DMS53 treated with DMSO at 0.1 percent for 48 hours (cell line): ENCODE measurements at regions not wholly inside any gene's neighbourhood (a gene's known extent, or its start where the extent isn't known, plus 50 kb on each side); places are given as distances from the start of the nearest gene placed in this dataset.

ENCODE experiments used
- DNase-seq: peaks from one replicate; lab custom pipeline; 2025; ENCODE audit not compliant: unreplicated experiment; lab: John Stamatoyannopoulos, UW

- DNase-seq, result no peak
Observed at GRCh38 chr10:55398497-55398882, 597.5 kb upstream of the PCDH15 start.

DNA sequence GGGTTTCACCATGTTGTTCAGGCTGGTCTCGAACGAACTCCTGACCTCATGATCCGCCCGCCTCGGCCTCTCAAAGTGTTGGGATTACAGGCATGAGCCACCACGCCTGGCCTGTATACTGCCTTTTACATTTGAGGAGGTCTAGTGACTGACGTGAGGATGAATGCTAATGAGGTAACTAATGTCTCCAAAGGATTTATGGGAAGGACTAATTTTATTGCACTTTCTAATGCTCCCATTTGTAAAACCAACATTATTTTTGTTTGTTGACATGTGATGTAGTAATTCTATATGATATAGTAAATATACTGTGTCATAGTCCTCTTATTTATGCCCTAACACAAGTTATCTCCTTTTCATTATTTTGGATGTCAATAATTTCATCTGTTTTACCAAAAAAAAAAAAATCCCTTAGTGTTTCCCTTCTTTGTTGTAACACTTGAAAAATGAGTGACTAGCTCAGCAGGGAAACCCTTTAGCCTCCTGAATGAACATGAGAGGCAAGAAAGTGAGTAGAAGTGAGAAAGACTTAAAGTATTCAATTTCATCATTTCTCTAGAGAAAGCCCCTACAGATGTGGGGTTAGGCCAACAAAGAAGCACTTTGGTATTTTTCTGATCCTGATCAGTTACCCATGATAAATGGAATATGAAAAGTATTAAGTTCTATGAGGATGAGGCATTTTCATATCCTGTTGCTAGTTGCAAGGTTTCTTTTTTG, 596.9 kb upstream of the PCDH15 start:
- DNase-seq, result no peak

DNA sequence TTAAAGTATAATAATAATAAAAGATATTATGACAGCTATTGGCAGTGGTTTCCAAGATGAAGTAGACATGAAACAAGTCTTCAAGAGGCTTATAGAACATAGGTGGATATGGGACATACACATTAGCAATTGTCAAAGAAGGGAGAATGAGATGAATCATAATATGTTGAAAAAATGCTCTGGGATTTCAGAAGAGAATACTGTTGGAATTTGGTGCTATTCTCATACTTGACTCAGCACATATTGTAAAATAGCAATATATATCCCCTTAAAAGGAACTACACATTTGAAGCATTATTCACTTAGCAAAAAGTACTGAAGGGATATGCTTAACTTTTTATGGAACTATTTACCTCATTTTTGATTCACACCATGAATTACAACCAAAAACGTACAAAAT, 577.2 kb upstream of the PCDH15 start:
- DNase-seq, result no peak

- DNase-seq, result no peak
Observed at GRCh38 chr10:55374917-55375316, 573.9 kb upstream of the PCDH15 start.

DNA sequence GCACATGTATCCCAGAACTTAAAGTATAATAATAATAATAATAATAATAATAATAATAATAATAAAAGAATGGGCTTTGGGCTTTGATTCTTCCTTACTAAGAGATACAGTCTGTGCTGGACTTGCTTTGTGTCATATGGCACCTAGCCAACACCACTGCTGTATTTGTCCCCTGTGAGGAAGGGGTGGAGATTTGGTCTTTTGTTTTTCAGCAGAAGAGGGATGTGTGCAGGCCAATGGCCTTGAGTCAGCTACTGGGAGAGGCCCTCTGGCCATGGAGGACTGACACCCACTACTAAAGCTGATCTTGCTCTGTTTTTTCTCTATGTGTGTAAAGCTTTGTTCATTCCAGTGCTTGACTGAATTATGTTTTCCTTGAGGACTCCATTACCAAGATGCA, 573.0 kb upstream of the PCDH15 start:
- no peak for DNase-seq

- DNase-seq, result no peak
Observed at GRCh38 chr10:55369670-55370420, 568.8 kb upstream of the PCDH15 start.

GRCh38 chr10:55368467-55368866, 567.4 kb upstream of the PCDH15 start:
- DNase-seq, result no peak

DNA sequence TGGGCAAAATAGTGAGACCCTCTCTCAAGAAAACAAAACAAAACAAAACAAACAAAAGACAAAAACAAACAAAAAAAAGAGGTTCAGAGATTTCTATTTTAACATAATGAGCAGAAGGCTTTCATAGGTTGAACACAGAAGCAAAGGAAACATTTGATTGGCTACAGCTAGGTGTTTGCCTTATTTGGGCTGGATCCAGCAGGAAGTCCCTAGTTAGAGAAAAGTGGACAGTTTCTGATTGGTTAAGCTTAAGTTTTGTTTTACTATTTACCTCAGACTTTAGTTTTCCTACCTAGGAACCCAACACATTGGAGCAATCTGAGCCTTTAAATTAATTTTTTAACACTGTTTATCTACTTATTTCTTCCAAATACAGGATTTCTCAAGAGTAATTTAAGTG, 566.5 kb upstream of the PCDH15 start:
- DNase-seq, result no peak

DNA sequence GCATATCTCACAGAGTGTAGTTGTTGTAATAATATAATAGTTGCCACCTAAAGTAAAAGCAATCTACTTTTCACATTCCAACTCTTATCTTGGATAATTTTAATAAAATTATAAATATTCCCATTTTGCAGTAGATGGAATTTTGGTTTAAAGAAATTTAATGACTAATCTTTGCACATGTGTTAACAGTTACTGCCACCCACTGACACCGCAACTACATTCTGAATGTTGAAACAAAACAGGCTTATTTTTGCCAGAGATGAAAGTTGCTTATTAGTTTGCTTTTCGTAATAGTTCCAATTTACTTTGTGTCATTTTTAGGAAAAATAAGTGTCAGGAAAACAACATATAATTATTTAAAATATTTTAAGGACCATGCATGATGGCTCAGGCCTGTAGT, 557.5 kb upstream of the PCDH15 start:
- DNase-seq, result no peak

- no peak for DNase-seq
Observed at GRCh38 chr10:55353414-55353813, 552.4 kb upstream of the PCDH15 start.

DNA sequence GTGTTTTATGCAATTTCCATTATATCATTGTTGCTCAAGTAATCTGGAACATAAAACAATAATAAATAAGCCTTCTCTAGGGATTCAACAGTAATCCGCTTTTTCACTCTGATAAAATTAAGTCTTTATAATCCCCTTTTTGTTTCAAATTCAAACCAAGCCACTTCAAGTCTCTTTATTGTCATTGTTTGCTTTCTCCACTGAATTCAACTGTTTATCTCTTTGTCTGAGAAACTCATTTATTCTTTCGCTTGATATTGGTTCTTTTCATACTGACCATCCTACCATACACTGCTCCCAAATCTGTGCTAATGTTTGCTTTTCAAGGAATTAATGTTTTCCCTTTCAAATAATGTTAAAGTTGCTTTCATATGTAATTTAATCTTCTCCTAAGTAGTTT, 550.4 kb upstream of the PCDH15 start:
- no peak for DNase-seq

GRCh38 chr10:55348534-55348933, 547.5 kb upstream of the PCDH15 start:
- no peak for DNase-seq

DNA sequence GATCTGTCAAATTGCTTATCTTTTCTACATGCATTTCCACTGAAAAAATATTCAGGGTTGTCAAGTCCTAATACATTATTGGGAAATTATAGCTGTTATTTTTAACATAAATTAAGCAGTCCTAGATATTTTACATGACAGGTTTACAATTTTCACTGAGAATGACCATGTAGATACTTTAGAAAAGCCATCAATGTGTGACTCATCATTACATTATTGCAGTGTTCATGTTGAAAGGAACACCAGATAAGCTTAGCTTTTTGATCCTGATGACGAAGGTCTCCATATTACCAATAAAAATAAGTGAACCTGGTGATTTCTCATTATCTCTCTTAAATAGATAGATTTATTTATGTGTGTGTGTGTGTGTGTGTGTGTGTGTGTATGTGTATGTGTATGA, 529.5 kb upstream of the PCDH15 start:
- no peak for DNase-seq

DNA sequence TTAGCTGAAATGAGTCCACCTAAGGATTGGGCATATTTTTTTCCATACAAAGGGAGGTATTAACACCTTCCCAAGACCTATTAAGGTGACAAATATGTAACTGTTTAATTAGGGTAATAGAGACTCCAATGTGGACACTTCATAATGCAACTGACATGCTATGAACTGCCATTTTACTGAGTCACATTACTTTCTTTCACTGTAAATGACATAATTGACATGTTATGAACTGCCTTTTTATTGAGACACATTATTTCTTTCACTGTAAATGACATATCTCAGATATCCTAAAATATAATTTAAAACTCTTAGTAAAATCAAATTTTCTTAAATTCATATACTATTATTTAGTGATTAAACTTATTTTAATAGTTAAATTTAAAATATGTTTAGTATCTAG, 528.8 kb upstream of the PCDH15 start:
- DNase-seq, result no peak

- no peak for DNase-seq
Observed at GRCh38 chr10:55320187-55320700, 519.2 kb upstream of the PCDH15 start.

GRCh38 chr10:55311848-55312635, 511.0 kb upstream of the PCDH15 start:
- no peak for DNase-seq

DNA sequence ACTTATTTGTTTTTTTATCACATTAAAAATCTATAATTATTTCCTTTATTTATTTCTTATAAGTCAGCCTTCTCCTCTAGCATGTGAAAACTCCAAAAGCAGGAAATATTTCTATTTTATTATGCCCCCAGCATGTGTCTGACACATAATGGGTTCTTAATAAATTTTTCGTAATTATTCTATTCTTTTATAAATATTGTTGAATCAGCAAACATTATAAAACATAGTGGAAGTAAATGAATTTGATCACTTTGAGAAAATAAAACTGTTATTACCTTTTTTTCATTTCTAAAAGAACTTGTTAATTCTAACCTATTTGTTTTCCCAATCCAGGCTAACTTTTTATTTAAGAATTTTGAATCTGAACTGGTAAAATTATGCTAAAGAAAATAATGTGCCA, 509.1 kb upstream of the PCDH15 start:
- DNase-seq, result no peak

- DNase-seq, result no peak
Observed at GRCh38 chr10:55305285-55305684, 504.3 kb upstream of the PCDH15 start.

GRCh38 chr10:55287346-55287745, 486.3 kb upstream of the PCDH15 start:
- DNase-seq, result peak; percentile 44

DNA sequence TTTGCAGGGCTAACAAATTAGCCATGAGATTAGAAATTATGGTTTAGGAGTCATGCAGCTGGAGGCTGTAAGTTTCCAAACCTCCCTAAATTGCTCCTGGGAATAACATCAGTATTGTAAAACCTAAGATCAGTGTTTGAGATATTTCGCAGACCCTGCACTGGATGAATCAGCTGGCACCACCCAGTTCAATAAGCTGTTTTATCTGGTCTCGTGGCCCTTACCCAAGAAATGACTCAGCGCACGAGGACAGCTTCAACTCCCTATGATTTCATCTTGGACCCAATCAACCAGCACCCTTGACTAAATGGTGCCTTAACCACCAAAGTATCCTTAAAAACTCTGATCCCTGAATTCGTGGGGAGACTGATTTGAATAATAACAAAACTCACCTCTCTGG, 482.0 kb upstream of the PCDH15 start:
- DNase-seq, result no peak

- DNase-seq, result no peak
Observed at GRCh38 chr10:55280696-55281095, 479.7 kb upstream of the PCDH15 start.

- no peak for DNase-seq
Observed at GRCh38 chr10:55277549-55277948, 476.5 kb upstream of the PCDH15 start.
